ENCODE measurements at regions not wholly inside any gene's neighbourhood (a gene's known extent, or its start where the extent isn't known, plus 50 kb on each side); places are given as distances from the start of the nearest gene placed in this dataset.
"Not testable (repeated sequence)": the region's sequence is repeated elsewhere in the genome, so short reads cannot be mapped to it uniquely, and the experiment has no call there.

- Histone ChIP-seq H3K79me2 (ENCODE audit: control insufficient read depth, insufficient read depth, low read length, poor library complexity) (no peaks in the 10 kb centered on the region), H3K4me2 (ENCODE audit: low read length) (no peak overlapping the region), H2AFZ (ENCODE audit: insufficient read depth, low read length, poor library complexity) (no peak overlapping the region), H3K27me3 (ENCODE audit: insufficient read depth, low read length) (no peaks in the 10 kb centered on the region), H2BK12ac (ENCODE audit: low read length) (no peak overlapping the region), H3K4me3 (ENCODE audit: low read depth, low read length) (no peak overlapping the region), H3K9me3 (ENCODE audit: insufficient read depth, low read depth, low read length) (no peaks in the 10 kb centered on the region), H3K14ac (ENCODE audit: low read length) (no peak overlapping the region), H3K27ac (ENCODE audit: low read depth, low read length) (no peak overlapping the region), H3K4ac (ENCODE audit: low read depth, low read length) (no peak overlapping the region), H3K79me1 (ENCODE audit: low read length) (no peaks in the 10 kb centered on the region), H4K8ac (ENCODE audit: low read depth, low read length) (no peak overlapping the region), H3K4me1 (ENCODE audit: control insufficient read depth in 1 of 2, insufficient read depth in 2 of 2, low read length in 2 of 2) (no peaks in the 10 kb centered on the region), H3K23ac (ENCODE audit: low read length) (no peak overlapping the region), H3K36me3 (ENCODE audit: control insufficient read depth in 1 of 2, insufficient read depth in 2 of 2, low read length in 2 of 2) (no peaks in the 10 kb centered on the region), H2AK5ac (ENCODE audit: low read length) (no peak overlapping the region), H3K18ac (ENCODE audit: low read length) (no peak overlapping the region), H3K9ac (ENCODE audit: low read length) (no peak overlapping the region), H2BK5ac (ENCODE audit: low read depth, low read length, poor library complexity) (no peak overlapping the region), H4K91ac (ENCODE audit: low read depth, low read length) (no peak overlapping the region), H4K12ac (ENCODE audit: low read depth, low read length) (no peak overlapping the region), H2BK120ac (ENCODE audit: insufficient read depth, low read length, poor library complexity) (no peak overlapping the region)
- no CpG with 5 or more reads among the region's 8 CpGs for WGBS (ENCODE audit: extremely low coverage, insufficient coverage, insufficient read length)
- DNase-seq, result no peak
Measured at GRCh38 chrX:75893281-75893680, 108.2 kb upstream of the MAGEE2 start.

- no peak overlapping the region for H3K4ac ChIP-seq (ENCODE audit: low read depth, low read length)
- no peak overlapping the region for H3K4me3 ChIP-seq (ENCODE audit: low read depth, low read length)
- no peak overlapping the region for H3K23ac ChIP-seq (ENCODE audit: low read length)
- no peak overlapping the region for H4K12ac ChIP-seq (ENCODE audit: low read depth, low read length)
- no peak overlapping the region for H3K14ac ChIP-seq (ENCODE audit: low read length)
- no peak overlapping the region for H2BK120ac ChIP-seq (ENCODE audit: insufficient read depth, low read length, poor library complexity)
- H3K79me2 ChIP-seq (ENCODE audit: control insufficient read depth, insufficient read depth, low read length, poor library complexity), result no peaks in the 10 kb centered on the region
- no peaks in the 10 kb centered on the region for H3K9me3 ChIP-seq (ENCODE audit: insufficient read depth, low read depth, low read length)
- H3K79me1 ChIP-seq (ENCODE audit: low read length), result no peaks in the 10 kb centered on the region
- H4K8ac ChIP-seq (ENCODE audit: low read depth, low read length), result no peak overlapping the region
- WGBS (ENCODE audit: extremely low coverage, insufficient coverage, insufficient read length), result no CpG with 5 or more reads among the region's 2 CpGs
- no peaks in the 10 kb centered on the region for H3K4me1 ChIP-seq (ENCODE audit: control insufficient read depth in 1 of 2, insufficient read depth in 2 of 2, low read length in 2 of 2)
- H2BK12ac ChIP-seq (ENCODE audit: low read length), result no peak overlapping the region
- no peak overlapping the region for H3K4me2 ChIP-seq (ENCODE audit: low read length)
- H3K36me3 ChIP-seq (ENCODE audit: control insufficient read depth in 1 of 2, insufficient read depth in 2 of 2, low read length in 2 of 2), result no peaks in the 10 kb centered on the region
- H3K27me3 ChIP-seq (ENCODE audit: insufficient read depth, low read length), result no peaks in the 10 kb centered on the region
- no peak overlapping the region for H4K91ac ChIP-seq (ENCODE audit: low read depth, low read length)
- H3K18ac ChIP-seq (ENCODE audit: low read length), result no peak overlapping the region
- H2AK5ac ChIP-seq (ENCODE audit: low read length), result no peak overlapping the region
- DNase-seq, result no peak
- H2AFZ ChIP-seq (ENCODE audit: insufficient read depth, low read length, poor library complexity), result no peak overlapping the region
- H2BK5ac ChIP-seq (ENCODE audit: low read depth, low read length, poor library complexity), result no peak overlapping the region
- no peak overlapping the region for H3K27ac ChIP-seq (ENCODE audit: low read depth, low read length)
- no peak overlapping the region for H3K9ac ChIP-seq (ENCODE audit: low read length)
Measured at GRCh38 chrX:75911716-75912115, 126.7 kb upstream of the MAGEE2 start.

- H3K36me3 ChIP-seq (ENCODE audit: control insufficient read depth in 1 of 2, insufficient read depth in 2 of 2, low read length in 2 of 2), result no peaks in the 10 kb centered on the region
- no peak overlapping the region for H4K91ac ChIP-seq (ENCODE audit: low read depth, low read length)
- no peak overlapping the region for H3K4me3 ChIP-seq (ENCODE audit: low read depth, low read length)
- DNase-seq, result no peak
- H2AFZ ChIP-seq (ENCODE audit: insufficient read depth, low read length, poor library complexity), result no peak overlapping the region
- no CpG with 5 or more reads among the region's 5 CpGs for WGBS (ENCODE audit: extremely low coverage, insufficient coverage, insufficient read length)
- H3K9ac ChIP-seq (ENCODE audit: low read length), result no peak overlapping the region
- no peak overlapping the region for H3K18ac ChIP-seq (ENCODE audit: low read length)
- H2BK5ac ChIP-seq (ENCODE audit: low read depth, low read length, poor library complexity), result no peak overlapping the region
- H2AK5ac ChIP-seq (ENCODE audit: low read length), result no peak overlapping the region
- H3K27me3 ChIP-seq (ENCODE audit: insufficient read depth, low read length), result no peaks in the 10 kb centered on the region
- no peak overlapping the region for H2BK12ac ChIP-seq (ENCODE audit: low read length)
- H3K14ac ChIP-seq (ENCODE audit: low read length), result no peak overlapping the region
- H3K9me3 ChIP-seq (ENCODE audit: insufficient read depth, low read depth, low read length), result peaks cover 2% of the 10 kb centered on the region
- no peak overlapping the region for H3K4me2 ChIP-seq (ENCODE audit: low read length)
- H3K23ac ChIP-seq (ENCODE audit: low read length), result no peak overlapping the region
- H2BK120ac ChIP-seq (ENCODE audit: insufficient read depth, low read length, poor library complexity), result no peak overlapping the region
- H3K79me1 ChIP-seq (ENCODE audit: low read length), result no peaks in the 10 kb centered on the region
- H4K12ac ChIP-seq (ENCODE audit: low read depth, low read length), result no peak overlapping the region
- H3K4ac ChIP-seq (ENCODE audit: low read depth, low read length), result no peak overlapping the region
- no peak overlapping the region for H4K8ac ChIP-seq (ENCODE audit: low read depth, low read length)
- no peak overlapping the region for H3K27ac ChIP-seq (ENCODE audit: low read depth, low read length)
- H3K79me2 ChIP-seq (ENCODE audit: control insufficient read depth, insufficient read depth, low read length, poor library complexity), result no peaks in the 10 kb centered on the region
- H3K4me1 ChIP-seq (ENCODE audit: control insufficient read depth in 1 of 2, insufficient read depth in 2 of 2, low read length in 2 of 2), result no peaks in the 10 kb centered on the region
Measured at GRCh38 chrX:75957107-75957610, 172.1 kb upstream of the MAGEE2 start.

GRCh38 chrX:75961321-75961720 lies 176.3 kb upstream of the MAGEE2 start:
- H2BK5ac ChIP-seq (ENCODE audit: low read depth, low read length, poor library complexity); H3K4ac ChIP-seq (ENCODE audit: low read depth, low read length); H3K4me1 ChIP-seq (ENCODE audit: control insufficient read depth in 1 of 2, insufficient read depth in 2 of 2, low read length in 2 of 2); H4K8ac ChIP-seq (ENCODE audit: low read depth, low read length); H3K36me3 ChIP-seq (ENCODE audit: control insufficient read depth in 1 of 2, insufficient read depth in 2 of 2, low read length in 2 of 2); H3K4me2 ChIP-seq (ENCODE audit: low read length); H3K27me3 ChIP-seq (ENCODE audit: insufficient read depth, low read length); H3K9me3 ChIP-seq (ENCODE audit: insufficient read depth, low read depth, low read length); H3K79me2 ChIP-seq (ENCODE audit: control insufficient read depth, insufficient read depth, low read length, poor library complexity); H2AK5ac ChIP-seq (ENCODE audit: low read length); H3K14ac ChIP-seq (ENCODE audit: low read length); H3K9ac ChIP-seq (ENCODE audit: low read length); H3K23ac ChIP-seq (ENCODE audit: low read length); H3K18ac ChIP-seq (ENCODE audit: low read length); H3K4me3 ChIP-seq (ENCODE audit: low read depth, low read length); H3K27ac ChIP-seq (ENCODE audit: low read depth, low read length); H2BK120ac ChIP-seq (ENCODE audit: insufficient read depth, low read length, poor library complexity); H4K91ac ChIP-seq (ENCODE audit: low read depth, low read length); DNase-seq; H3K79me1 ChIP-seq (ENCODE audit: low read length); H2BK12ac ChIP-seq (ENCODE audit: low read length); H4K12ac ChIP-seq (ENCODE audit: low read depth, low read length); H2AFZ ChIP-seq (ENCODE audit: insufficient read depth, low read length, poor library complexity): not testable (repeated sequence)
- WGBS (ENCODE audit: extremely low coverage, insufficient coverage, insufficient read length), result no CpG with 5 or more reads among the region's 1 CpG
